Activated naive CD4-positive, alpha-beta T cell (primary cell): ENCODE measurements at regions not wholly inside any gene's neighbourhood (a gene's known extent, or its start where the extent isn't known, plus 50 kb on each side); places are given as distances from the start of the nearest gene placed in this dataset.

Source experiments
- DNase-seq, 4 experiments: peaks; one replicate each; lab custom pipeline; 2025; lab: John Stamatoyannopoulos, UW

DNA sequence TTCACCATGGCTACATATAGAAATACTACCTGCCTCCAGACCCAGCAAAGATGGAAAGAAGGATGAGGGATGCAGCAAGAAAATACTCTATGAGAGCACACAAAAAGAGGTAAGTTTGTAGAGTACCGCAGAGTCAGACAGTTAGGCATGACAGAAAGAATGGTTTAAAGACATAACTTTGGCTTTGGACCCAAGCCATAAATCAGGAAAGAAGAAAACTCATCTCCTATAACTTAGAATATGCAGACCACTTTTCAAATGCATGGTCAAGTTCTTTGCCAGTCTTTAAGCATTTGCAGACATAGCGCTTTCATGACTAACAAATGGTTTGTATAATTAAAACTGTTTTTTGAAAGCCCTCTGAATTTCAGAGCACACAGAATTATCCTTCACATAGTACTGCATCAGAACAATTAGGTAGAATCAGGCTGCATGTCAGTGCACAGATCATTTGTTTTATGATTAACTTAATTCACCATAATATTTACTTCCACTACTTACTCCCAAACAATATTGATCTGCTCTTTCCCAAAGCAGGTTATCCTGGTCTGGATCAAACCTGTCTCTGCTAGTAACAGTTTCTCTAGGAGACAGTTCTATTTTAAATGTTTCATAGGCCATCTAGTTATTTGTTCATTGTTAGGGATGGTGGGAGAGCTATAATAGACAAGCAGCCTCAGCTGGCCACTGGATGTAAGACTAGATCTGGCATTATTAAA lies 280.7 kb upstream of the NR5A2 start:
- DNase-seq = no peak

DNA sequence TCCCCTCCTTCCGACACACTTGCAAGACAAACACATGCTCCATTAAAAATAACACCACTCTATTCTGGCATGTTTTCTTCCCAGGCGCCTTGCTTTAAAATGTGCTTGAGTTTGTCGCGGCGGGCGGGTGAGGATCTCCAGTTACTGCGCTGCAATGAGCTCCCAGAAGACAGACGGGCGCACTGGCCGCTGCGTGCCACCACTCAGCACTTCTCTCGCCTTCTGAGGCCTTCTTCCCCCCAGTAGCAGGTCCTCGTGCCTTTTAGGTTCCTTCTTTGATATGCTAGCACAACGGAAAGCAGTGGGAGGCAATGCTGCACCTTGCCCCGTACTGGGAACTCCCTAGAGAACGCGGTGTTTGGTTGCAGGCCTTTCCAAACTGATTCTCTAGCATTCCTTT lies 279.5 kb upstream of the NR5A2 start:
- no peak for DNase-seq

DNA sequence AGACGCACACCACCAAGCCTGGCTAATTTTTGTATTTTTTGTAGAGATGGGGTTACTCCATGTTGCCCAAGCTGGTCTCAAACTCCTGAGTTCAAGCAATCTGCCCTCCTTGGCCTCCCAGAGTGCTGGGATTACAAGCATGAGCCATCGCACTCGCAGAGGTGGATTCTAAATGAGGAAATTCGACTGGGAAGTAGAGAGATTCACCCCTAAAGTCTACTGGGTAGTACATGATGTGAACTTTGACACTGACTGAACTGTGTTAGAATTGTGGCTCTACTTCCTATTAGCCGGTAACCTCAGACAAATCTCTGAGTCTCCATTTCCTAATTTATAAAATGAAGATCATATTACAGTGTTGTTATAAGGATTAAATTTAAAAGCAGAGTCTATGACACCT lies 276.0 kb upstream of the NR5A2 start:
- DNase-seq = no peak

DNA sequence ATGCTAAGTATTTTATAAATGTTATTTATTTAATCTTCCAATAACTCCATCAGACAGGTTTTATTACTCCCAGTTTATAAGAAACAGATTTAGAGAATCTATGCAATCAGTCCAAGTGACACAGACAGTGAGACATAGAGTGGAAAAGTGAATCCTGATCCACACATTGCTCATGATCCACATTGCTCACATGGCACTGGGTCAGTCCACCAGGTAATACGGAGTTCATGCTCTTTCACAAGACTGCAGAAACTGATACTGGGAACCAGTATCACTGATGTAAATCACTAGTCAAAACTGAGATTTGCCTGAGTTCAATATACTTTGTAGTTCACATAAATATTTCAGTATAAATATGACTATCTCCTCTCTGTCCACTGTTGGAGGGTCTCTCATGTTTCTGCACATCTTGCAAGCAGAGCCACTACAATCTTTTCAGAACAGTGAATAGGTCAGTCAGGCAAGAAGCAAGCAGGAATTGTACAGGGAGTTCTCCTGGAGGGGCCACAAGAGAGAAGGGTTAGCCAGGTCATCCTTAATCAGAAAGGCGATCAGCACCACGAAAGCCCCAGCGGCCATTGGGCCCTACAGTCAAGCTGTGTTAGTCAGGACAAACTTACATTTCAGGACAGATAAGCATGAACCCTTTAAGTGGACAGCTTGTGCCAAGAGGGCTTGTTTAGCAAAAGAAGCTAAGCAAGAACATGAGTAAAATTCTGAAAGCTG lies 275.4 kb upstream of the NR5A2 start:
- no peak for DNase-seq

DNA sequence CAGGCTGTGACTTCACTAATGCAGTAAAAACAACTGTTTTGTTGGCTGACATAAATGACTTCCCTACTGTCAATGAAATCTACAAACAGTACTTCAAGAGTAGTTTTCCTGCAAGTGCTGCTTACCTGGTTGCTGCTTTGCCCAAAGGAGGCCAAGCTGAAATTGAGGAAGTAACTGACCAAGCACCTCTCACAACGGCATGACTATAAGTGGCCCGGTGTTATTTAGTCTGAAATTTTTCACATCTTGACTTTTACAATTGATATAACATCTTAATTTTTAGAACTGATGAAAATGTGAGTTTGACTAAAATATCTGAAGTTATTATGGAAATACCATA lies 274.9 kb upstream of the NR5A2 start:
- no peak for DNase-seq

DNA sequence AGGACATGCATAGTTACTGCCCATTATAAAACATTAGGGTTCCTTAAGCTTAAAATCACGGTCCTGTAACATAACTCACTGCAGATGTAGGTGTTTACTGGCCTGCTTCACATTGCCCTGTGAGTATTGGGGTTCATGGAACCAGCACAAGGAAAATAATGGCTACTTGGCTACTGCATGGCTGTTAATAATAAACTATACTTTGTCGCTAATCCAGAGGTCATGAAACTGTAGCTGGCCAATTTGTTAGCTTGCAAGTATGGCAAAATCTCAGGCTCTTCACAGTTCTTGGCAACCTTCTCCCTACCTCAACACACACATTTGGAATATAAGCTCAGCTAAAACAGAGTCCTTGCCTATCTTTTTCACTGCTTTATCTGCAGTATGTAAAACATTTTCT lies 274.0 kb upstream of the NR5A2 start:
- no peak for DNase-seq

DNA sequence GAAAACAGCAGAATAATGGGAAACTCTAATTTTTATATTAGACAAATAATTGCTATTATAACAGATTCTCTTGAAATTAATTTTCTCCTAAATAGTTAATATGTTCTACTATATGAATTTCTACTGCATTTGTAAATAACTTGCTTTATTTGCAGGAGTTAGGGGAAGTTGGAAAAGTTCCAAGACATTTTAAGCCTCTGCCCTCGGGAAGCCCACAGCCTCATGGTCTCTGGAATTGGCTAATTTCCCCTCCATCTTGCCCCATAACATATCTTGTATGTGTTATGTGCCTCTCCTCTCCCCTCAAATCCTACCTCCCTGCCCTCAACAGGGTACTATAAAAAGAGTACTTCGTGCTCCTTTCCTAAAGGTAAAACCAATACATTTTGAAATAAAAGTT lies 271.4 kb upstream of the NR5A2 start:
- DNase-seq = no peak

DNA sequence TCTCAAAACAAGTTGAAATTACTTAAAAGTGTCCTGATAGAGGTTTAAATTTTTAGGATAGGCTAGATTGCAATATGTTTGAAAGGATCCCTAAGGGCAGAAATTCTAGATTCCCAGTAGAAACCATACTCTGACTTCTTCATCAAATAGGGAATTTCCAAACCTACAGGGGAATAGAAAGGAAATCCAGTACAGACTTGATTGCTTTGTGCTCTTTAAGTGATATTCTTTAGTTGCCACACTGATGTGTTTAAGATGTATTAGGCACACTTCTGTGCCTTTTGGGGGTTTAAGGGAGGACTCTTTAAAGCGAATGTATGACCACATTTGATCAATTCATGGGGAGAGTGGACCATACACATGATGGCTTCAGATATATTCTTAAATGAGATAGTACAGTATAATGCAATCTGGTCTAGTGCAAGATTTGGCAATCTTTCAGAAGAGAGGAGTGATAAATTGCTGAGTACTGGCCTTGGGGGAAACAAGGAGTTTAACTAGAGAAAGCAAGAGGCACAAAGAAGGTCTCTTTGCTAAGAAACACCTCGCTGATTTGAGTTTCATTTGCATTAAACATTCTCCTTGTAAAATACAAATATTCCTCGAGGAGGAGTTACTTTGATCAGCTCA lies 268.8 kb upstream of the NR5A2 start:
- no peak for DNase-seq

DNA sequence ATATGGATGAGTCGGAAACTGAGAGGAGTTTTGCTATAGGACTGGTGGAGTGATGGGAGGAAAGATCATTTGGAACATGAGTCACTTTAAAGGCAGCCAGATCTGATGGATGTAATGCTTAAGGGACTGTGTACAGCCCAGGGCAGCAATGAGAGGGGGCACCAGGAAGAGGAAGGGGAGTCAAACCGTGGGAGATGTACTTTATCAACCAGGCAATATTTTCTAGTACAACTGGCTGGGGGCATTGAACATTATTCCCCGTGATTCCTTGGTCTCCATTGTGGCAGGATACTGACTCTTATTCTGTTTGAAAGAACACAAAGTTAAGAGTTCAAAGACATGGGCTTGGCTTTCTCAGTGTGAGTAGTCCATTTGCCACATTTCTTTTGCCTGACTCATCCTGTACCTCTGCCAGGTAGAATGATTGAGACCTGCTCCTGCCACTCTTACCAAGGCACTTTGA lies 268.2 kb upstream of the NR5A2 start:
- no peak for DNase-seq

DNA sequence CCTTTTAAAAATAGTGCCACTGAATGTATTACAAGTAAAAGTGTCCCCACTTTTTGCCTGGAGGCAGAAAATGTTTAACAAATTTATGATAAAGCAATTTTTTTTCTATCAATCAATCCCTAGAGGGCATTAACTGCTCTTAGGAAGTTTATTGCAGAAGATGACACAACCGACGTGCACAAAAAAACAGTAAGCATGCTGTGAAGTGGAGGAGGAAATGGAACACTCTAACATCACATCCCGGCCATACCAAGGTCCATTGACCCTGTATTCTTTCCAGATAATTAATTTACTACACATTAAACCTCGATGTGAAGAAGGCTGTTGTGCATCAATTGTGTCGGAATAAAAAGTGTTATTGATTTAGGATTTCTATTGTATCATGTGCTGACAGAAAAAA lies 264.9 kb upstream of the NR5A2 start:
- DNase-seq = no peak

DNA sequence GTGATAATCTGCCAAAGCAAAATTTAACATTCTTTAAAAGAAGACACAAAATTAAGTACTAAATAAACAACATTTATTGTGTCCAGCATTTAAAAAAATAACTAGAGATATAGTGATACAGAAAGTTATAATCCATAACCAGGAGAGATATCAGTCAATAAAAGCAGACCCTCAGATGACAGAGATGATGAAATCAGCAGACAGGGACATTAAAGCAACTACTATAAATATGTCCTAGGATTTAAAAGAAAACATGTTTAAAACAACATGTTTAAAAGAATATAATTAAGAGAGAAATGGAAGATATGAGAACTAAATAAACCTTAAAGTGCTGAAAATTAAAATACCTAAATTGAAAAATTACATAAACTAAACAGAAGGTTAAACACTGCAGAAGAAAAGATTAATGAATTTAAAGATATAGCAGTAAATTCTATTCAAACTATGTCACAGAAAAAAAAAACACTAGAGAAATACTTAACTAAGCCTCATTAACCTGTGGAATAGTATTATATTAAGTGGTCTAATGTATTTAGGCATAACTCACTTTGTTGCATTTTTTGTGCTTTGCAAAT lies 261.2 kb upstream of the NR5A2 start:
- DNase-seq = no peak

DNA sequence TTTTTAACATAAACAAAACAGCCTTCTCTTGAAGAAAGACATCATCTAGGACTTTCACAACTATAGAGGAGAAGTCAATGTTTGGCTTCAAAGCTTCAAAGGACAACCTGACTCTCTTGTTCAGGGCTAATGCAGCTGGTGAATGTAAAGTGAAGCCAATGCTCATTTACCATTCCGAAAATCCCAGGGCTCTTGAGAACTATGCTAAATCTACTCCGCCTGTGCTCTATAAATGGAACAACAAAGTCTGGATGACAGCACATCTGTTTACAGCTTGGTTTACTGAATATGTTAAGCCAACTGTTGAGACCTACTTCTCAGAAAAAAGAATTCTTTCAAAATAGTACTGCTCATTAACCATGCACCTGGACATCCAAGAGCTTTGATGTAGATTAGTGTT lies 259.8 kb upstream of the NR5A2 start:
- no peak for DNase-seq

DNA sequence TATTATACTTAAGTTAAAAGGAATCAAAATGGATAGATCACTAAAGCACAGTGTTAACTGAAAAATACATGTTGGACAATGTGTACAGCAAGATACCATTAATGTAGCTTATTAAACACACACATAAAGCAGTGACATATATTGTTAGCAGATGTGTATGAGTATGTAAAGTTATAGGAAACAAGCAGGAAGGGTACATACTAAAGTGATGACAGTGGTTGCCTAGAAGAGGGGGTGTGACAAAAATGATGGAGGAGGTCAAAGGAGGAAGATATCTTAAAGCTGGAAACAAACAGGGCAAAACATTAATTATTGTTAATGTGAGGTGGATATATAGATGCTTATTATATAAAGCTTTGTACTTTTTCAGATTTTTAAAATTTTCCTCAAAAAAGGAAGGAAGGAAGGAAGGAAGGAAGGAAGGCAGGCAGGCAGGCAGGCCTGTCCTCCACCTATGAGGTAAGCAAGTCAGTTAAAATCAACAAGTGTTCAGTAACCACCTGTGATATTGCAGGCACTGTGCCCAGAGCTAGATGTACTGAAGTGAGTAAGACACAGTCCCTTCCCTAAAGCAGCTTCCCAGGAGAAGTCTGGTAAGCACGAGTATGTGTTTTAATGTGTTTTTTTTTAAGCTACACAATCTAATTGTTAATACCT lies 252.9 kb upstream of the NR5A2 start:
- DNase-seq = no peak

DNA sequence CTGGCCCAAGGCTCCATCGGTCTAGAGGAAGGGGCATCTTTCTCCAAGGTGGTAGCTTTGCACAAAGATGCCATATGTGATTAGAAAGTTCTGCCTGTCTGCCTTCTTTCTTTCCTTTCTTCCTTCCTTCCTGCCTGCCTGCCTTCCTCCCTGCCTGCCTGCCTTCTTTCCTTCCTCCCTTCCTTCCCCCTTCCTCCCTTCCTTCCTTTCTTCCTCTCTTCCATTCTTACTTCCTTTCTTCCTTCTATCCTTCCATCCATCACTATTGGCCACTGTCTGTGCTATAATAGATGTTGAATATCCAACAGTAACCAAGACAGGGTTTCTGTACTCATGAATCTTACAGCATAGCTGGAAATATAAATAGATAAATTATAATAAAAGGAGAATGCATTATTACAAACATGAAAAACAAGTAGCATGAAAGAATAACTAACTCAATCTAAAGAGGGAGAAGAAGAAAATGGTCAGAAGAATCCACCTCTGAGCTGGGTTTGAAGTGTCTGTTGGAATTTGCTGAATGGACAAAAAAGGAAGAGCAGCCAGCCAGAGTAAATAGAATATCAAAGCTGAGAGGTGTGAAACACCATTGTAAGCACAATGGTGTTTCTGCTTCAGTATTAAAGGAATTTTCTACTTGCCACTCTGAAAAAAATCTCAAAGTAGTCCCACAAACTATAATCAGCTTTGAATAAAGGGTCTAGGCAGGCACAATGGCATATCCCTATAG lies 250.6 kb upstream of the NR5A2 start:
- DNase-seq = no peak

DNA sequence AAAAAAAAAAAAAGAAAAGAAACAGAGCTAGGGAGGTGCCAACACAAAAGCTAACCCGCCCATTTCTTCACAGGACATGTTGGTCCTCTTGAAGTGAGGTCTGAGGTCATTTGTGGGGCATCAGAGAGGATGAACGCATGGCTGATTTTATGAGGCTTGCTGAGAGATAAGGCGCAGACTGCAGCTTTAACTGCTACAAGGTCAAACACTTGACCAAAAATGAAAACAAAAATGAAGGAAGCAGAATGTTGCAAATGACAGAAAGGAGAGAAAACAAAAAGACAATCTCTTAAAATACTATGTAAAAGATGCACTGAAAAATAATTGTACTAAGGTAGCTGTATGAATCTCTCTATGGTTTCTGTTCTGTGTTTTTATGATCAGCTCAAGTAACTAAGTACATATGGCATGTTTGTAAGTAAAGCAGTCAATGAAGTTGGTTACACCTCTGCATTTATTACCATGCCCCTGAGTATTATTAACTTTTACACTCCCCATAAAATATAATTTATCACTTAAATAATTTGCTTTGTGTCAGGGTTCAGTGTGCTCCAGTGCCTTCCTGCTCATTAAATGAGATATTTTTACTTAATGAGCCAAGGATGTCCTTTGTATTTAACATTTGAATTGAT lies 249.1 kb upstream of the NR5A2 start:
- no peak for DNase-seq

DNA sequence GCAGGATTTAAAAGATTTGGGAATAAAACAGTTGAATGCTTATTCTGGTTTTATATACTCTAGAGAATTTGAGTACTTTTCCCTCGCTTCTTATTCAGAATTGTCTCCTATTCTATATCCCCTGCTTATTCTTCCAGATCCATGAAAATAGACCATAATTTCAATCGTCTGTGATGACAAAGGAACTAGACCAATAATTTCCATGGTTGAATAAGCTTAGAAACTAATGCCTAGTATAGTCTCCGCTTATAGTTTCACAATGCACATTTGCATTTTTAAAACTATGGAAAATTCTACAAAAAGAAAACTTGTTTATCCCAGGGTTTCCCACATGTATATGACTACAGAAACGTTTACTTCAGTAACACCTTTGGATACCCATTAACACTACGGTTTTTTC lies 247.4 kb upstream of the NR5A2 start:
- no peak for DNase-seq

DNA sequence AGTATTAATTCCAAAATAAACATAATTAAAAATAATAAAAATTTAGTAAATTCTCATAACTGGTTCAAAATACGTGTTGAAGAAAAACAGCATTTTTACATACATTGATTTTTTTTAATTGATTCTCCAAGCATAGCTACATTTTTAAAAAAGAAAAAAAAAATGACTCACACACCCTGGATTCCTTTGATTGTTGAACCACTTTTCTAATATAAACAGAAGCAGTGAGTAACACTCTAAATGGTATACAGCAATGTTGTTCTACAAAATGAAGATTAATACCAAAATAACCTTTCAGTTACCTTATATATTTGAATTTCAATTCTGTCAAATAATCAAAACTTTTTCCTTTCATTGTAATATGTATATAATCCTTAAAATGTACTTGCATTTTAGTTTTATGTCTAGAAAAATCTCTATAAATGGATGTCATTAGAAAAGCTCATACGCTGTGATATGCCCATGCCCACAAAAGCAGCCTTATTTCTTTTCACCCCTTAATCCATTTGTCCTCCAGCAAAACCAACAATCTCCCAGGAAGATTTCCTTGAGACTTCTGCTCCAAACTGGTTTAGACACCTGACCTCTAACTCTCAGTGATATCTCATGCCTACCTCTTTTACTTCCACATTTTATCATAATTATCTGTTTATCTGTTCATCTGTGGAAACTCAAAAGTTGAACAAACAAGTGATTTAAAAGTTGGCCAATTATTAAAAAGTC lies 246.4 kb upstream of the NR5A2 start:
- no peak for DNase-seq

DNA sequence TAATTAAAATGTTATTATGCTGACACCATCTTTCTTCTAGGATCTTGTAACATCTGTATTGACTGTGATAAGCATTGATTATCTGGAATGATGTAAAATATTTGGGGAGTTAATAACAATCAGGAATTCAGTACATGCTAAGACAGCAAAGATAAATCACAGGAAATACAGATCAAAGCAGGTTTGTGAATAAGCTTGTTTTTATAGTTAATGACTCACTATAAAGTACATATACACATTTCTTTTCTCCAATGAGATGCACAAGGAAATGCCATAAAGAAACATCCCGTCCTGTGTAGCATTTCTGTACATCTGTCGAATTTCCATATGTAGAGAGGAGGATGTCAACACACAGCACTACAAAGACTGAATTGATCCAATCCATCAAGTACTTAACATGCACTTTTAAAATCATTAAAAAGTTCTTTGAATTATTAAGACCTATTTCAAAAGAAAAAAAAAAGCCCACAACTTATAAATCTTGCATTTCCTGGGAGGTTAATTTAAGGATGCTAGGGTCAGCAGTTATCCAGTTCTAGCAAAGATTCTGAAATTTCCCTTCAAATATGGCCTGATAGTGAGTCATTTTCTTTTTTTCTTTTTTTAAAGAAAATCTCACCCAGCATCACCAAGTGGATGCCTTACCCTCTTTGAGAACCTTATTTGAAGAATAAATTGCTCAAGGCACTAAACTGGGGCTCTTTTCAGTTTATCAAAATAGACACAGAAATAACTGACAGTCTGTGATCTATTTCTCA lies 243.2 kb upstream of the NR5A2 start:
- DNase-seq = no peak

DNA sequence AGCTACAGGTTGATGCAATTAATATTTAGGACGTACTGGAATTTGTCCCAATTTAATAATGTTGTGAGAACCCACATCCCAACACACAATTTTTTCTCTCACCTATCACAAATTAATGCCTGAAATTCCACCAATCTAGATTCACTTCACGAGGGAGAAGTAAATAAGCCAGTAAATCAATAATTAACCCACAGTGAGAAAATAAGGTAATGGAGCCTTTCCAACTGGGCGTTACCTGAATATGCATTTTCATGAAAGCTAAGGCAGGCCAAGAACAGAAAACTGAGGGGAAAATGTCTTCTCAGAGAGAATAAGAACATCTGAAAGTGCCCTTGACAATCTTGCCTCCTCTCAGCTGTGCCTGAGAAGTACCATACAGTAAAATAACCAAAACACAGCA lies 240.8 kb upstream of the NR5A2 start:
- no peak for DNase-seq

DNA sequence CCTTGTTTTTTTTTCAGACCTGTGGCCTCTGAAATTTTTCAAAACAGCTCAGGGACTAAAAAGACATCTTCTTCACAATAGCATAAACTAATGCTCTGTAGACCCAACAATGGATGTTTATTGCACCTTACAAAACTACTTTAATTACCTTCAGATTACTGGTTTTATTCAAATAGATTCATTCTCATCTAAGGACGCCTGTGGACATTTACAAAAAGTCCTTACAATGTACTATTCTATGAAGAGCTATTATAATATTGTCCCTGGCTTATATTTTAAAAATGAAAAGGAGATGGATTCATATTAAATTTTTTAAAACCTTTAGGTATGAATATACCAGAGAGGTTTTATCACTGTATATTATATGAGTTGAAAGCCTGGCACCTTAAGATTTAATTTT lies 238.4 kb upstream of the NR5A2 start:
- no peak for DNase-seq
